HepG2 (cell line): ENCODE measurements at regions not wholly inside any gene's neighbourhood (a gene's known extent, or its start where the extent isn't known, plus 50 kb on each side); places are given as distances from the start of the nearest gene placed in this dataset.
"Not testable (repeated sequence)": the region's sequence is repeated elsewhere in the genome, so short reads cannot be mapped to it uniquely, and the experiment has no call there.

Experiments
- CHD2 ChIP-seq: IDR thresholded peaks from 2 replicates; pipeline ENCODE4 v1.6.1; 2011; ENCODE audit warnings: low read depth, low read length, improper control_type of control experiment
- CTCF ChIP-seq: sonication (generic); formaldehyde crosslinking; IDR thresholded peaks from 2 replicates; pipeline ENCODE4 v1.5.0; 2020; ENCODE audit warnings: mild to moderate bottlenecking, missing genetic modification reagents, moderate library complexity
- HBP1 ChIP-seq: IDR thresholded peaks from 2 replicates; pipeline ENCODE4 v1.6.1; 2016; ENCODE audit warnings: low read depth, control low read depth
- RBM22 ChIP-seq: fragments of 200-400 bp; formaldehyde crosslinking; optimal IDR thresholded peaks from 2 replicates; pipeline ENCODE3; 2017; ENCODE audit warnings: mild to moderate bottlenecking, low read length, moderate library complexity
- TEAD3 ChIP-seq: optimal IDR thresholded peaks from 2 replicates; pipeline ENCODE3; 2016; ENCODE audit warnings: borderline replicate concordance
- ZNF367 ChIP-seq: sonication (generic); formaldehyde crosslinking; IDR thresholded peaks from 2 replicates; pipeline ENCODE4 v1.4.0; 2020; ENCODE audit warnings: missing genetic modification reagents, borderline replicate concordance
- ZNF652 ChIP-seq: IDR thresholded peaks from 2 replicates; pipeline ENCODE4 v1.6.1; 2016; ENCODE audit warnings: low read depth, borderline replicate concordance

- TF ChIP-seq ZNF367 (CRISPR knock-in tag); ZNF652 (CRISPR knock-in tag); CHD2; RBM22; HBP1 (CRISPR knock-in tag); TEAD3; CTCF (CRISPR knock-in tag): not testable (repeated sequence)
Observed at GRCh38 chr21:9647409-9647808, 874.0 kb upstream of the TPTE start.
